H1 (cell line): ENCODE measurements at regions not wholly inside any gene's neighbourhood (a gene's known extent, or its start where the extent isn't known, plus 50 kb on each side); places are given as distances from the start of the nearest gene placed in this dataset.

Experiments used
- CTCF ChIA-PET: fragments of 300-600 bp; sonication (Branson Sonifier 250); formaldehyde crosslinking; loops from one replicate; lab custom pipeline; 2021; ENCODE audit not compliant: partially characterized antibody; lab: Charles Lee
- POLR2A ChIA-PET: fragments of 300-600 bp; sonication (Branson Sonifier 250); formaldehyde crosslinking; loops from one replicate; lab custom pipeline; 2021; ENCODE audit warnings: inconsistent platforms; ENCODE audit not compliant: partially characterized antibody; lab: Charles Lee
- DNase-seq, 2 experiments: peaks; one replicate each; pipeline versions ENCODE4 v3.0.0 to v3.0.0-alpha.2; 2010 to 2022; ENCODE audit warnings: low spot score in 2 of 2, low read depth in 1 of 2, mixed read lengths in 1 of 2
- FAIRE-seq: peaks from 2 replicates; lab custom pipeline; 2011; peaks lifted over from hg19 to GRCh38; lab: Jason Lieb, UNC
- H2AFZ ChIP-seq: 2 replicates; pipeline ENCODE4 v1.8.1; 2012; ENCODE audit warnings: low read length, inconsistent platforms
- H2AK5ac ChIP-seq: 2 replicates; pipeline ENCODE4 v1.6.1; 2013; ENCODE audit warnings: low read depth, low read length
- H2BK120ac ChIP-seq: replicated peaks from 2 replicates; pipeline ENCODE3; 2013; ENCODE audit warnings: low read depth, low read length, inconsistent platforms
- H2BK12ac ChIP-seq: 2 replicates; pipeline ENCODE4 v1.6.1; 2013; ENCODE audit warnings: low read depth, low read length
- H2BK15ac ChIP-seq: 2 replicates; pipeline ENCODE4 v1.6.1; 2013; ENCODE audit warnings: low read length
- H2BK20ac ChIP-seq: 2 replicates; pipeline ENCODE4 v1.6.1; 2013; ENCODE audit warnings: low read length
- H2BK5ac ChIP-seq: 2 replicates; pipeline ENCODE4 v1.6.1; 2013; ENCODE audit warnings: low read depth, low read length
- H3K14ac ChIP-seq: 2 replicates; pipeline ENCODE4 v1.6.1; 2013; ENCODE audit warnings: inconsistent platforms; ENCODE audit not compliant: insufficient read length
- H3K18ac ChIP-seq: 2 replicates; pipeline ENCODE4 v1.6.1; 2013; ENCODE audit warnings: low read length; ENCODE audit errors: extremely low read depth
- H3K23ac ChIP-seq: 2 replicates; pipeline ENCODE4 v1.6.1; 2013; ENCODE audit warnings: inconsistent platforms; ENCODE audit not compliant: insufficient read length
- H3K23me2 ChIP-seq: 2 replicates; pipeline ENCODE4 v1.6.1; 2013; ENCODE audit warnings: low read depth, low read length
- H3K27ac ChIP-seq: 2 replicates; pipeline ENCODE4 v1.6.1; 2011; ENCODE audit warnings: low read depth, low read length, inconsistent platforms
- H3K27me3 ChIP-seq, 4 experiments: replicated peaks in 1 of 4; 1 replicate in 1 of 4; 2 replicates in 3 of 4; pipeline versions ENCODE4 v1.6.1 to v1.8.1; 2011 to 2013; ENCODE audit warnings: low read length in 3 of 4, mild to moderate bottlenecking in 3 of 4, inconsistent platforms in 2 of 4, mixed read lengths in 2 of 4, moderate library complexity in 1 of 4; ENCODE audit not compliant: control insufficient read depth in 3 of 4, insufficient read depth in 3 of 4; ENCODE audit errors: extremely low read depth in 1 of 4
- H3K36me3 ChIP-seq, 4 experiments: 2 replicates each; pipeline versions ENCODE4 v1.6.1 to v1.8.1; 2011 to 2013; ENCODE audit warnings: mild to moderate bottlenecking in 4 of 4, low read length in 3 of 4, moderate library complexity in 2 of 4, control low read depth in 1 of 4, inconsistent platforms in 1 of 4; ENCODE audit not compliant: insufficient read depth in 4 of 4, control insufficient read depth in 2 of 4
- H3K4ac ChIP-seq: replicated peaks from 2 replicates; pipeline ENCODE3; 2013; ENCODE audit warnings: low read length, low read depth, mixed read lengths, inconsistent platforms; ENCODE audit not compliant: insufficient read length
- H3K4me1 ChIP-seq, 4 experiments: replicated peaks in 1 of 4; 1 replicate in 1 of 4; 2 replicates in 3 of 4; pipeline versions ENCODE4 v1.6.1 to v1.8.1; 2011 to 2013; ENCODE audit warnings: low read length in 3 of 4, inconsistent platforms in 2 of 4, mixed read lengths in 1 of 4; ENCODE audit not compliant: insufficient read depth in 4 of 4, control insufficient read depth in 3 of 4
- H3K4me2 ChIP-seq, 2 experiments: 2 replicates each; pipeline versions ENCODE4 v1.6.1 to v1.8.1; 2011 to 2013; ENCODE audit warnings: low read depth in 2 of 2, low read length in 2 of 2, control low read depth in 1 of 2, inconsistent platforms in 1 of 2, mild to moderate bottlenecking in 1 of 2; ENCODE audit not compliant: insufficient read depth in 1 of 2
- H3K4me3 ChIP-seq, 4 experiments: fragments of 200-600, 300-600 bp in 1 of 4; sonication (generic), shearing (Covaris generic), sonication (Bioruptor Twin) in 1 of 4; 2 replicates each; pipeline versions ENCODE4 v1.5.1 to v1.8.1; 2011 to 2016; ENCODE audit warnings: low read length in 4 of 4, low read depth in 3 of 4, control low read depth in 2 of 4, inconsistent platforms in 2 of 4, mild to moderate bottlenecking in 2 of 4, mixed read lengths in 1 of 4, moderate library complexity in 1 of 4; ENCODE audit not compliant: insufficient read depth in 2 of 4; ENCODE audit errors: extremely low read depth in 1 of 4
- H3K56ac ChIP-seq: replicated peaks from 2 replicates; pipeline ENCODE3; 2013; ENCODE audit warnings: low read depth, mild to moderate bottlenecking, mixed read lengths, low read length, inconsistent platforms; ENCODE audit not compliant: insufficient read length
- H3K79me1 ChIP-seq: 2 replicates; pipeline ENCODE4 v1.6.1; 2013; ENCODE audit warnings: low read depth, low read length, control low read depth
- H3K79me2 ChIP-seq, 2 experiments: 2 replicates each; pipeline versions ENCODE4 v1.6.1 to v1.8.1; 2012 to 2013; ENCODE audit warnings: low read length in 2 of 2, mild to moderate bottlenecking in 2 of 2, inconsistent platforms in 1 of 2; ENCODE audit not compliant: insufficient read depth in 2 of 2, control insufficient read depth in 1 of 2
- H3K9ac ChIP-seq, 4 experiments: replicated peaks in 1 of 4; 1 replicate in 1 of 4; 2 replicates in 3 of 4; pipeline versions ENCODE4 v1.6.1 to v1.8.1; 2011 to 2013; ENCODE audit warnings: low read depth in 3 of 4, low read length in 3 of 4, control low read depth in 2 of 4, mild to moderate bottlenecking in 2 of 4, moderate library complexity in 2 of 4, inconsistent platforms in 1 of 4; ENCODE audit errors: extremely low read depth in 1 of 4
- H3K9me3 ChIP-seq, 2 experiments: 2 replicates each; pipeline versions ENCODE4 v1.6.1 to v1.8.1; 2012 to 2013; ENCODE audit warnings: mild to moderate bottlenecking in 2 of 2, moderate library complexity in 2 of 2, control low read depth in 1 of 2, inconsistent platforms in 1 of 2, low read depth in 1 of 2, low read length in 1 of 2, mixed read lengths in 1 of 2; ENCODE audit not compliant: insufficient read depth in 2 of 2
- H4K20me1 ChIP-seq, 2 experiments: replicated peaks in 1 of 2; 2 replicates each; pipeline versions ENCODE3 to v1.8.1; 2011 to 2013; ENCODE audit warnings: inconsistent platforms in 2 of 2, low read length in 2 of 2, mild to moderate bottlenecking in 1 of 2; ENCODE audit not compliant: insufficient read depth in 2 of 2, control insufficient read depth in 1 of 2
- H4K5ac ChIP-seq: 2 replicates; pipeline ENCODE4 v1.6.1; 2013; ENCODE audit warnings: low read length, low read depth, mixed read lengths, inconsistent platforms; ENCODE audit not compliant: insufficient read length
- H4K8ac ChIP-seq: 2 replicates; pipeline ENCODE4 v1.8.0; 2013; ENCODE audit warnings: mild to moderate bottlenecking, moderate library complexity, low read length, inconsistent platforms; ENCODE audit not compliant: insufficient read depth; ENCODE audit errors: extremely low read depth
- H4K91ac ChIP-seq: replicated peaks from 2 replicates; pipeline ENCODE3; 2013; ENCODE audit warnings: low read length, mixed read lengths, inconsistent platforms; ENCODE audit not compliant: insufficient read length
- BACH1 ChIP-seq: IDR thresholded peaks from 2 replicates; pipeline ENCODE4 v1.6.1; 2012; ENCODE audit warnings: low read length, improper control_type of control experiment
- EGR1 ChIP-seq: IDR thresholded peaks from 2 replicates; pipeline ENCODE4 v1.6.1; 2011; ENCODE audit warnings: low read depth, low read length, borderline replicate concordance
- EZH2 ChIP-seq: fragments of 200-600 bp; sonication (generic); IDR thresholded peaks from 2 replicates; pipeline ENCODE4 v1.7.1; 2012; ENCODE audit warnings: low read depth, mild to moderate bottlenecking, moderate library complexity, low read length, inconsistent platforms; ENCODE audit not compliant: severe bottlenecking
- HDAC2 ChIP-seq, 2 experiments: fragments of 300-600 bp in 1 of 2; sonication (generic) in 1 of 2; IDR thresholded peaks; 2 replicates each; pipeline ENCODE4 v1.6.1; 2011 to 2012; ENCODE audit warnings: low read depth in 2 of 2, low read length in 2 of 2, mild to moderate bottlenecking in 2 of 2, moderate library complexity in 2 of 2, borderline replicate concordance in 1 of 2, inconsistent platforms in 1 of 2
- PHF8 ChIP-seq: fragments of 200-600 bp; sonication (generic); conservative IDR thresholded peaks from 2 replicates; pipeline ENCODE4 v1.7.1; 2012; ENCODE audit warnings: low read depth, mild to moderate bottlenecking, inconsistent platforms, low read length, moderate library complexity
- TAF1 ChIP-seq: IDR thresholded peaks from 2 replicates; pipeline ENCODE4 v1.6.1; 2011; ENCODE audit warnings: mild to moderate bottlenecking, low read depth, low read length
- whole genome bisulfite sequencing, 2 experiments: shearing (Covaris generic) in 1 of 2; methylation state at CpG; one replicate each; pipeline versions ENCODE4 v1.1.6 to v1.1.7; 2013 to 2015; ENCODE audit warnings: low lambda C conversion rate in 2 of 2, mixed read lengths in 2 of 2, inconsistent platforms in 1 of 2, low coverage in 1 of 2, missing lambda C conversion rate in 1 of 2; ENCODE audit not compliant: insufficient replicate concordance in 2 of 2, insufficient coverage in 1 of 2, insufficient read length in 1 of 2; ENCODE audit errors: extremely low coverage in 1 of 2, missing lambda C conversion rate in 1 of 2; 5-methylcytosine and 5-hydroxymethylcytosine counted together

GRCh38 chr19:33905937-33906577 lies 109.4 kb downstream of the KCTD15 start:
- WGBS, 2 experiments = 2% methylated on average over 12 of the region's 60 CpGs; no CpG with 5 or more reads in 1 of the 2 experiments
- Histone ChIP-seq H3K27me3 (no peaks in the 10 kb centered on the region; a peak in 2 of 7 replicates), H2AFZ (0 out of 2 replicates have a peak overlapping the region, but pooled peaks have one; percentile 34), H2BK20ac (no peak overlapping the region), H3K36me3 (no peaks in the 10 kb centered on the region), H3K79me2 (no peaks in the 10 kb centered on the region), H3K4me3 (peak overlapping the region; percentile 39 to 64 (median 62)), H2BK120ac (peak overlapping the region; percentile 10), H2BK12ac (0 out of 2 replicates have a peak overlapping the region, but pooled peaks have one; percentile 27), H3K18ac (peak overlapping the region; percentile 96; the same call in 1 of the 2 replicates), H3K9me3 (no peaks in the 10 kb centered on the region; a peak in 1 of 4 replicates), H3K9ac (peak overlapping the region in 2 of 4 experiments; percentile 35 to 50; a peak in 3 of 7 replicates), H3K56ac (peak overlapping the region; percentile 74), H2BK15ac (no peak overlapping the region), H3K23me2 (peaks cover 15% of the 10 kb centered on the region; the same call in 1 of the 2 replicates), H4K91ac (peak overlapping the region; percentile 82), H3K4me1 (peaks cover 5 to 10% (median 6%) of the 10 kb centered on the region in 4 experiments; a peak in 6 of 7 replicates), H3K23ac (no peak overlapping the region), H3K4ac (peak overlapping the region; percentile 80), H4K8ac (peak overlapping the region; percentile 96), H3K27ac (no peak overlapping the region; the same call in 1 of the 2 replicates), H2AK5ac (no peak overlapping the region), H4K20me1 (no peaks in the 10 kb centered on the region), H3K4me2 (peak overlapping the region; percentile 81 to 91), H3K14ac (no peak overlapping the region), H3K79me1 (no peaks in the 10 kb centered on the region; the same call in 1 of the 2 replicates), H4K5ac (peak overlapping the region; percentile 44), H2BK5ac (peak overlapping the region; percentile 78; the same call in 1 of the 2 replicates)
- peak in 1 of 2 experiments; percentile 84 for DNase-seq
- TF ChIP-seq EZH2 = no peak
- peak; percentile 93 for TF ChIP-seq EGR1
- TF ChIP-seq TAF1 = peak; percentile 11; the same call in 1 of the 2 replicates
- no peak for TF ChIP-seq BACH1
- TF ChIP-seq PHF8 = 0 out of 2 replicates have a peak, but pooled peaks have one; percentile 19
- 0 out of 4 replicates have a peak, but pooled peaks of 1 of the 2 experiments have one; percentile 14 for TF ChIP-seq HDAC2 (IDR thresholded peaks at IDR 0.05; ENCODE audit: borderline replicate concordance in 1 of 2, low read depth in 2 of 2, low read length in 2 of 2)
- POLR2A ChIA-PET = interaction anchor here (0.5 to 2.9 kb wide), 12 partner anchors 11 to 267 kb away, joined by 3 to 35 read pairs (median 4); partner anchors contain the start of genes KCTD15 and LSM14A
- CTCF ChIA-PET = interaction anchor here (0.6 to 1.2 kb wide), 5 partner anchors 20 to 190 kb away, joined by 3 to 4 read pairs (median 3); no protein-coding TSS in a partner anchor
- no peak for FAIRE-seq
